IMR-90 (cell line): ENCODE measurements at regions not wholly inside any gene's neighbourhood (a gene's known extent, or its start where the extent isn't known, plus 50 kb on each side); places are given as distances from the start of the nearest gene placed in this dataset.

Experiments
- ATAC-seq: fragments of 200-7000 bp; cut with Tn5 transposase; 2 replicates; pipeline ENCODE4 v1.9.1; 2020; ENCODE audit warnings: low read depth, mild to moderate bottlenecking, moderate library complexity
- BruUV-seq: library from RNA; stranded (reverse); fragments of 400-500 nt; replicated peaks from 2 replicates; lab custom pipeline; 2021; lab: Mats Ljungman, UMichigan
- CTCF ChIA-PET: fragments of 300-600 bp; formaldehyde crosslinking; extraction: SDS; loops from one replicate; lab custom pipeline; 2021; ENCODE audit warnings: antibody characterized with exemption; lab: Yijun Ruan, JAX
- POLR2A ChIA-PET: fragments of 300-600 bp; sonication (Branson Sonifier 250); formaldehyde crosslinking; loops from one replicate; lab custom pipeline; 2022; ENCODE audit warnings: antibody characterized with exemption; ENCODE audit not compliant: unreplicated experiment; lab: Charles Lee
- DNase-seq: peaks from one replicate; pipeline ENCODE4 v3.0.0; 2013
- H2AFZ ChIP-seq: replicated peaks from 2 replicates; pipeline ENCODE3; 2013; ENCODE audit warnings: low read length, mild to moderate bottlenecking; ENCODE audit not compliant: poor library complexity
- H2AK5ac ChIP-seq: 2 replicates; pipeline ENCODE4 v1.6.1; 2013; ENCODE audit warnings: low read depth, low read length, inconsistent platforms
- H2AK9ac ChIP-seq: replicated peaks from 2 replicates; pipeline ENCODE3; 2013; ENCODE audit warnings: mild to moderate bottlenecking, low read depth, low read length, moderate library complexity; ENCODE audit not compliant: poor library complexity
- H2BK120ac ChIP-seq: 2 replicates; pipeline ENCODE4 v1.6.1; 2013; ENCODE audit warnings: low read depth, low read length, inconsistent platforms
- H2BK15ac ChIP-seq: 3 replicates; pipeline ENCODE4 v1.6.1; 2013; ENCODE audit warnings: low read depth, low read length, inconsistent platforms
- H2BK20ac ChIP-seq: 2 replicates; pipeline ENCODE4 v1.6.1; 2013; ENCODE audit warnings: low read depth, mild to moderate bottlenecking, inconsistent platforms, low read length, moderate library complexity
- H2BK5ac ChIP-seq: 2 replicates; pipeline ENCODE4 v1.6.1; 2013; ENCODE audit warnings: mild to moderate bottlenecking, low read depth, low read length, inconsistent platforms; ENCODE audit not compliant: poor library complexity, severe bottlenecking
- H3K14ac ChIP-seq: replicated peaks from 2 replicates; pipeline ENCODE4 v1.6.1; 2013; ENCODE audit warnings: low read depth, low read length, inconsistent platforms
- H3K18ac ChIP-seq: 2 replicates; pipeline ENCODE4 v1.6.1; 2013; ENCODE audit warnings: low read depth, low read length, control low read depth
- H3K23ac ChIP-seq: 2 replicates; pipeline ENCODE4 v1.6.1; 2013; ENCODE audit warnings: low read depth, low read length, inconsistent platforms
- H3K27ac ChIP-seq: 2 replicates; pipeline ENCODE4 v1.5.1; 2013; ENCODE audit warnings: mild to moderate bottlenecking, control low read depth, low read length; ENCODE audit not compliant: insufficient read depth
- H3K27me3 ChIP-seq: 2 replicates; pipeline ENCODE4 v1.6.1; 2013; ENCODE audit warnings: low read length; ENCODE audit not compliant: control insufficient read depth, insufficient read depth
- H3K36me3 ChIP-seq: 2 replicates; pipeline ENCODE4 v1.6.1; 2013; ENCODE audit warnings: low read length, mixed read lengths; ENCODE audit not compliant: control insufficient read depth, insufficient read depth
- H3K4ac ChIP-seq: 2 replicates; pipeline ENCODE4 v1.6.1; 2013; ENCODE audit warnings: low read depth, low read length, inconsistent platforms
- H3K4me1 ChIP-seq: 2 replicates; pipeline ENCODE4 v1.6.1; 2013; ENCODE audit warnings: low read length, mixed read lengths; ENCODE audit not compliant: control insufficient read depth, insufficient read depth
- H3K4me2 ChIP-seq: 2 replicates; pipeline ENCODE4 v1.6.1; 2013; ENCODE audit warnings: low read depth, mild to moderate bottlenecking, control low read depth, low read length, moderate library complexity
- H3K4me3 ChIP-seq: 2 replicates; pipeline ENCODE4 v1.5.1; 2013; ENCODE audit warnings: low read depth, mild to moderate bottlenecking, control low read depth, low read length, moderate library complexity; ENCODE audit not compliant: insufficient read depth
- H3K56ac ChIP-seq: 2 replicates; pipeline ENCODE4 v1.6.1; 2013; ENCODE audit warnings: low read length, inconsistent platforms; ENCODE audit not compliant: insufficient read depth; ENCODE audit errors: extremely low read depth
- H3K79me1 ChIP-seq, 2 experiments: 2 replicates each; pipeline ENCODE4 v1.6.1; 2013; ENCODE audit warnings: low read length in 2 of 2, inconsistent platforms in 1 of 2, low read depth in 1 of 2
- H3K9ac ChIP-seq: 2 replicates; pipeline ENCODE4 v1.6.1; 2013; ENCODE audit warnings: low read depth, low read length, control low read depth
- H3K9me1 ChIP-seq: 2 replicates; pipeline ENCODE4 v1.6.1; 2013; ENCODE audit warnings: low read length, inconsistent platforms; ENCODE audit not compliant: insufficient read depth
- H3K9me3 ChIP-seq: 2 replicates; pipeline ENCODE4 v1.6.1; 2013; ENCODE audit warnings: low read length; ENCODE audit not compliant: control insufficient read depth, insufficient read depth
- H4K20me1 ChIP-seq: 2 replicates; pipeline ENCODE4 v1.6.1; 2013; ENCODE audit warnings: low read length, inconsistent platforms; ENCODE audit not compliant: insufficient read depth
- H4K5ac ChIP-seq: 2 replicates; pipeline ENCODE4 v1.6.1; 2013; ENCODE audit warnings: mild to moderate bottlenecking, low read depth, low read length, control low read depth
- H4K8ac ChIP-seq, 2 experiments: 2 replicates each; pipeline ENCODE4 v1.6.1; 2013; ENCODE audit warnings: low read depth in 2 of 2, low read length in 2 of 2, control low read depth in 1 of 2, inconsistent platforms in 1 of 2
- H4K91ac ChIP-seq: 2 replicates; pipeline ENCODE4 v1.6.1; 2013; ENCODE audit warnings: low read depth, low read length, inconsistent platforms; ENCODE audit not compliant: insufficient read depth
- BHLHE40 ChIP-seq: fragments of 150-350 bp; IDR thresholded peaks from 2 replicates; pipeline ENCODE4 v1.6.1; 2016; ENCODE audit warnings: mild to moderate bottlenecking, low read depth, low read length
- CEBPB ChIP-seq: IDR thresholded peaks from 2 replicates; pipeline ENCODE4 v1.6.1; 2012; ENCODE audit warnings: low read depth, low read length, improper control_type of control experiment
- CTCF ChIP-seq: conservative IDR thresholded peaks from 2 replicates; pipeline ENCODE4 v1.5.1; 2012; ENCODE audit warnings: mild to moderate bottlenecking, low read depth, low read length, improper control_type of control experiment
- ELK1 ChIP-seq: fragments of 150-350 bp; IDR thresholded peaks from 2 replicates; pipeline ENCODE4 v1.6.1; 2016; ENCODE audit warnings: low read depth, mild to moderate bottlenecking, low read length, moderate library complexity, borderline replicate concordance
- FOS ChIP-seq: fragments of 150-350 bp; IDR thresholded peaks from 2 replicates; pipeline ENCODE4 v1.6.1; 2016; ENCODE audit warnings: low read depth, low read length
- MAFK ChIP-seq: IDR thresholded peaks from 2 replicates; pipeline ENCODE4 v1.6.1; 2012; ENCODE audit warnings: low read depth, low read length, improper control_type of control experiment
- MAZ ChIP-seq: IDR thresholded peaks from 2 replicates; pipeline ENCODE4 v1.6.1; 2012; ENCODE audit warnings: low read depth, mild to moderate bottlenecking, low read length, improper control_type of control experiment, moderate library complexity, borderline replicate concordance
- MXI1 ChIP-seq: IDR thresholded peaks from 2 replicates; pipeline ENCODE4 v1.6.1; 2012; ENCODE audit warnings: low read depth, mild to moderate bottlenecking, low read length, moderate library complexity, borderline replicate concordance
- POLR2A ChIP-seq: IDR thresholded peaks from 2 replicates; pipeline ENCODE4 v1.6.1; 2012; ENCODE audit warnings: mild to moderate bottlenecking, low read depth, low read length
- RAD21 ChIP-seq: IDR thresholded peaks from 2 replicates; pipeline ENCODE4 v1.6.1; 2012; ENCODE audit warnings: low read length, improper control_type of control experiment
- RCOR1 ChIP-seq: IDR thresholded peaks from 2 replicates; pipeline ENCODE4 v1.6.1; 2012; ENCODE audit warnings: mild to moderate bottlenecking, low read length, improper control_type of control experiment; ENCODE audit not compliant: insufficient replicate concordance
- SMC3 ChIP-seq: fragments of 150-350 bp; IDR thresholded peaks from 2 replicates; pipeline ENCODE4 v1.6.1; 2016; ENCODE audit warnings: low read depth, mild to moderate bottlenecking, antibody characterized with exemption, low read length, moderate library complexity
- USF2 ChIP-seq: fragments of 150-350 bp; IDR thresholded peaks from 2 replicates; pipeline ENCODE4 v1.6.1; 2017; ENCODE audit warnings: mild to moderate bottlenecking, antibody characterized with exemption, low read length, low read depth
- whole genome bisulfite sequencing, 2 experiments: methylation state at CpG; one replicate each; pipeline versions ENCODE4 v1.1.5 to v1.1.7; 2013; ENCODE audit warnings: missing lambda C conversion rate in 2 of 2; ENCODE audit not compliant: insufficient read length in 1 of 2; ENCODE audit errors: extremely low coverage in 2 of 2; 5-methylcytosine and 5-hydroxymethylcytosine counted together
- dilution Hi-C: fragments of 300-500 bp; cut with HindIII; formaldehyde crosslinking; loops from one replicate; pipeline ENCODE4 v1.14.3; 2018; ENCODE audit warnings: low sequenced_read_pairs; ENCODE audit not compliant: unreplicated experiment
- in situ Hi-C: fragments of 300-500 bp; cut with MboI; formaldehyde crosslinking; loops from 3 replicates; pipeline ENCODE4 v1.14.3; 2019; ENCODE audit warnings: low sequenced_read_pairs, inconsistent platforms, mixed read lengths
- intact Hi-C: fragments of 100-400 bp; cut with micrococcal nuclease; formaldehyde crosslinking; loops from 2 replicates; pipeline ENCODE4 v1.10.0; 2022

GRCh38 chr4:34193451-34194154 is 2050.7 kb downstream of the ARAP2 start:
- Histone ChIP-seq H2AK5ac (peak overlapping the region; percentile 86; the same call in 1 of the 2 replicates), H3K4me3 (no peak overlapping the region), H3K9me1 (peaks cover 4% of the 10 kb centered on the region; the same call in 1 of the 2 replicates), H4K20me1 (no peaks in the 10 kb centered on the region), H2BK20ac (peak overlapping the region; percentile 84; the same call in 1 of the 2 replicates), H2AK9ac (no peak overlapping the region), H3K4ac (peak overlapping the region; percentile 12; the same call in 1 of the 2 replicates), H2BK15ac (peak overlapping the region; percentile 59; the same call in 2 of the 3 replicates), H4K5ac (peak overlapping the region; percentile 44; the same call in 1 of the 2 replicates), H3K4me2 (peak overlapping the region; percentile 90; the same call in 1 of the 2 replicates), H2BK5ac (peak overlapping the region; percentile 81), H3K14ac (peak overlapping the region; percentile 42; the same call in 1 of the 2 replicates), H3K27ac (no peak overlapping the region), H3K79me1 (no peaks in the 10 kb centered on the region), H2AFZ (no peak overlapping the region), H4K8ac (peak overlapping the region in 1 of 2 experiments; percentile 66; a peak in 1 of 4 replicates), H4K91ac (peak overlapping the region; percentile 71), H3K23ac (0 out of 2 replicates have a peak overlapping the region, but pooled peaks have one; percentile 13), H3K9ac (no peak overlapping the region), H3K27me3 (no peaks in the 10 kb centered on the region), H2BK120ac (peak overlapping the region; percentile 50), H3K4me1 (peaks cover 3% of the 10 kb centered on the region; the same call in 1 of the 2 replicates), H3K36me3 (no peaks in the 10 kb centered on the region), H3K56ac (no peak overlapping the region; the same call in 1 of the 2 replicates), H3K9me3 (no peaks in the 10 kb centered on the region), H3K18ac (peak overlapping the region; percentile 77; the same call in 1 of the 2 replicates)
- intact Hi-C loops (no loop called here), dilution Hi-C loops (no loop called here), in situ Hi-C loops (no loop called here)
- ChIA-PET POLR2A (no interaction called here), CTCF (no interaction called here)
- ATAC-seq (peak; percentile 83), DNase-seq (peak; percentile 50)
- WGBS, 2 experiments = no CpG with 5 or more reads among the region's 5 CpGs
- BruUV-seq = no TSS peak
- TF ChIP-seq MAZ = no peak
- no peak for TF ChIP-seq POLR2A
- no peak for TF ChIP-seq BHLHE40
- no peak for TF ChIP-seq MAFK
- no peak for TF ChIP-seq CTCF
- TF ChIP-seq ELK1 = no peak
- TF ChIP-seq USF2 = no peak
- TF ChIP-seq RAD21 = no peak
- no peak for TF ChIP-seq SMC3
- no peak for TF ChIP-seq FOS
- no peak for TF ChIP-seq MXI1
- no peak for TF ChIP-seq CEBPB
- no peak for TF ChIP-seq RCOR1
